Fibroblast of the aortic adventitia (primary cell): ENCODE measurements at regions not wholly inside any gene's neighbourhood (a gene's known extent, or its start where the extent isn't known, plus 50 kb on each side); places are given as distances from the start of the nearest gene placed in this dataset.

Experiments
- DNase-seq: peaks from one replicate; pipeline ENCODE4 v3.0.0-alpha.2; 2010; ENCODE audit warnings: low read depth
- H3K4me3 ChIP-seq: 2 replicates; pipeline ENCODE4 v1.5.1; 2011; ENCODE audit warnings: low read depth, mild to moderate bottlenecking, control low read depth, low read length, moderate library complexity
- CTCF ChIP-seq: IDR thresholded peaks from 2 replicates; pipeline ENCODE4 v1.5.1; 2011; ENCODE audit warnings: mild to moderate bottlenecking, low read length, control low read depth, inconsistent platforms; ENCODE audit not compliant: insufficient read depth

DNA sequence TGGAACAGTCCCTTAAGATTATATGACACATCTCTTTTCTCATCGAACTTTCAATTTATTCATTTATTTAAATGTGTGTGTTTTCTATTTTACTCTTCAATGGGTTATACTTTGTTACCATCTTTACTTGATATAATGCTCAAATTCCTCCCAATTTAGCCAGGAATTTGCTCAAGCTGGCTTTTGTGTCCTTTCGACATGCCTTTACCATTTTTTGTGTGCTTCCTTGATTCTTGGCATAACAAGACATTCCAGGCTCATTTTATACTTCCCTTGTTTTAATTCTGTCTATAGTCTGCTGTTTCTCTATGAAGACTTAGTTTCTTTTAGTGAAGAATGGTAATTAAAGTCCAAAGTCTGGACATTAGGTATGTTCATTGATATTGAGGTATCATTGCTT lies 315.8 kb downstream of the AEBP2 start:
- TF ChIP-seq CTCF = no peak
- no peak overlapping the region for H3K4me3 ChIP-seq
- peak; percentile 64 for DNase-seq

DNA sequence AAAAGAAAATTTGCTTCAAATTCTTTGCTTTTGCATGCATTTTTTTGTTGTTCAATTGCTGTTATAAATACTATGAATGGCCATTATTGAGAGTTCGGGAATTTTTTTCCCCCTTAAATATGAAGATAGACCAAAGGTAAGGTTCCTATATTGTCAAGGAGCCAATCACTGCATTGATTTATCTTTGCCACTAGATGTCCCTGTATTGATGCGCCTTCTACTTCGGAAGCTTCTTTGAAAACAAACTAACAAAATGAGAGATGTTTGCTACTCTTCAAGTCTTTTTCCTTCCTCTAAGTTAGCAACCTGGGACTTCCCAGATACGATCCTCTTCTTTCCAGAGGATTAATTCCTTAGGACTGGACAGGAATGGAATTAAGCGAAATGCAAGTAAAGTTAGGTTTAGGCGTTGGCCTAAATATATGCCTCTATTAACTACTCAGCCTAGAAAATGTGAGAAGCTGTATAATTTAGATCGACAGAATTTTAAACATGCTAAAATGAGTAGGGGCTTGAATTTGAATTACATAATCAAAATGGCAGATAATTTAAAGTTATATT lies 318.1 kb downstream of the AEBP2 start:
- peak; percentile 75 for TF ChIP-seq CTCF
- DNase-seq = peak; percentile 74
- H3K4me3 ChIP-seq = no peak overlapping the region

GRCh38 chr12:19759227-19759626 lies 319.9 kb downstream of the AEBP2 start:
- H3K4me3 ChIP-seq = no peak overlapping the region
- DNase-seq = peak; percentile 92
- no peak for TF ChIP-seq CTCF

GRCh38 chr12:19760611-19761010 lies 321.3 kb downstream of the AEBP2 start:
- no peak overlapping the region for H3K4me3 ChIP-seq
- no peak for TF ChIP-seq CTCF
- DNase-seq = no peak

DNA sequence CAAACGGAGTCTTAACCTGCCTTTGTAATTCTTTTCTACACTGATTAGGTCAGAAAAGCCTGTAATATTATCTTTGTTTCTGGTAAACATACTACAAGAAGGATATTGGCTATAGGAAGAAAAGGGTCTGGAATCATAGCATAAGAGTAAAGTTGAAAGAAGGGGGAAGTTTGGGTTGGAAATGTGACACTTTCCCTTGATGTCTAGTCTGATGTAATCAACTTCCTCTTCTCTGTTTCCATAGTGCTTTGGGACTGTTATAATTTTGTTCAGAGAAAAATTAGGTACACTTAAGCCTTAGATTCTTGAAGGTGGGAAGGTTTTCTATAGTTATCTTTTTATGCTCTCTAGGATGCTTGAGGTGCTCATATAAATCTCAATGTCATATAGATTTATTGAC lies 322.2 kb downstream of the AEBP2 start:
- TF ChIP-seq CTCF = no peak
- DNase-seq = no peak
- no peak overlapping the region for H3K4me3 ChIP-seq

- no peak for DNase-seq
- TF ChIP-seq CTCF = no peak
- no peak overlapping the region for H3K4me3 ChIP-seq
Observed at GRCh38 chr12:19763488-19763887, 324.2 kb downstream of the AEBP2 start.

GRCh38 chr12:19764408-19764807 lies 325.1 kb downstream of the AEBP2 start:
- H3K4me3 ChIP-seq = no peak overlapping the region
- TF ChIP-seq CTCF = no peak
- DNase-seq = peak; percentile 60
